VCaP (cell line): ENCODE measurements at regions not wholly inside any gene's neighbourhood (a gene's known extent, or its start where the extent isn't known, plus 50 kb on each side); places are given as distances from the start of the nearest gene placed in this dataset.

Experiments
- H3K27ac ChIP-seq: fragments of 450-650 bp; 2 replicates; pipeline ENCODE4 v1.5.1; 2017
- TF ChIP-seq, protein P1 (sequence below): fragments of 450-650 bp; conservative IDR thresholded peaks from 2 replicates; pipeline ENCODE4 v1.5.1; 2017; ENCODE audit warnings: mild to moderate bottlenecking, moderate library complexity

GRCh38 chr17:36739208-36739607 is 137.8 kb downstream of the MRM1 start:
- TF ChIP-seq, protein P1, sequence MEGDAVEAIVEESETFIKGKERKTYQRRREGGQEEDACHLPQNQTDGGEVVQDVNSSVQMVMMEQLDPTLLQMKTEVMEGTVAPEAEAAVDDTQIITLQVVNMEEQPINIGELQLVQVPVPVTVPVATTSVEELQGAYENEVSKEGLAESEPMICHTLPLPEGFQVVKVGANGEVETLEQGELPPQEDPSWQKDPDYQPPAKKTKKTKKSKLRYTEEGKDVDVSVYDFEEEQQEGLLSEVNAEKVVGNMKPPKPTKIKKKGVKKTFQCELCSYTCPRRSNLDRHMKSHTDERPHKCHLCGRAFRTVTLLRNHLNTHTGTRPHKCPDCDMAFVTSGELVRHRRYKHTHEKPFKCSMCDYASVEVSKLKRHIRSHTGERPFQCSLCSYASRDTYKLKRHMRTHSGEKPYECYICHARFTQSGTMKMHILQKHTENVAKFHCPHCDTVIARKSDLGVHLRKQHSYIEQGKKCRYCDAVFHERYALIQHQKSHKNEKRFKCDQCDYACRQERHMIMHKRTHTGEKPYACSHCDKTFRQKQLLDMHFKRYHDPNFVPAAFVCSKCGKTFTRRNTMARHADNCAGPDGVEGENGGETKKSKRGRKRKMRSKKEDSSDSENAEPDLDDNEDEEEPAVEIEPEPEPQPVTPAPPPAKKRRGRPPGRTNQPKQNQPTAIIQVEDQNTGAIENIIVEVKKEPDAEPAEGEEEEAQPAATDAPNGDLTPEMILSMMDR: no peak
- no peak overlapping the region for H3K27ac ChIP-seq

GRCh38 chr17:36740157-36740556 is 138.8 kb downstream of the MRM1 start:
- no peak overlapping the region for H3K27ac ChIP-seq
- TF ChIP-seq, protein P1: no peak

DNA sequence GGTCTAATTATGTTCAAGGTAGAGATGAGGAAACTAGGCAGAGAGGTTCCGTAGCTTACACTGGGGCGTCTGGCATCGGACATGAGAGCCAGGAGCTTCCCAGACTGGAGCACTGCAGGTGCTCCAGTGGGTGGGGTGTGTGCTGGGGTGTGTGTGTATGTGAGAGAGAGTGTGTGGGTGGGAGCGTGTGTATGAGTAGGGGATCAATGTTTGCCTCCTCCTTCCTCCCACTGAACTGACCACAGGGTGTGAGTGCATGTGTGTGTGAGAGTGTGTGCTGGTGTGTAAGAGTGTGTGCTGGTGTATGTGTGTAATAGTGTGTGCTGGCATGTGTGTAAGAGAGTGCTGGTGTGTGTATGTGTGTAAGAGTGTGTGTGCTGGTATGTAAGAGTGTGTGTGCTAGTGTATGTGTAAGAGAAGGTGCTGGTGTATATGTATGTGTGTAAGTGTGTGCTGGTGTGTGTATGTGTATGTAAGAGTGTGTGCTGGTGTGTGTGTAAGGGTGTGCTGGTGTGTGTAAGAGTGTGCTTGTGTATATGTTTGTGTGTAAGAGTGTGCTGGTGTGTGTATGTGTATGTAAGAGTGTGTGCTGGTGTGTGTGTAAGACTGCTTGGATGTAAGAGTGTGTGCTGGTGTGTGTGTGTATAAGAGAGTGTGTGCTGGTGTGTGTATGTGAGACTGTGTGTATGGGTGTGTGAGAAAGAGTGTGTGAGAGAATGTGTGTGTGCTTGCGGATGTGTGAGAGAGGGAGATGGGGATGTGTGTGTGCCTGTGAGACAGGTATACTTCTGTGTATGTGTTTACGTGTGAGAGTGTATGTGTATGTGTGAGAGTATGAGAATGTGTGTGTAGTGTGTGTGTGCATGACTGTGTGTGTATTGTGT is 139.9 kb downstream of the MRM1 start:
- TF ChIP-seq, protein P1: no peak
- H3K27ac ChIP-seq: no peak overlapping the region

DNA sequence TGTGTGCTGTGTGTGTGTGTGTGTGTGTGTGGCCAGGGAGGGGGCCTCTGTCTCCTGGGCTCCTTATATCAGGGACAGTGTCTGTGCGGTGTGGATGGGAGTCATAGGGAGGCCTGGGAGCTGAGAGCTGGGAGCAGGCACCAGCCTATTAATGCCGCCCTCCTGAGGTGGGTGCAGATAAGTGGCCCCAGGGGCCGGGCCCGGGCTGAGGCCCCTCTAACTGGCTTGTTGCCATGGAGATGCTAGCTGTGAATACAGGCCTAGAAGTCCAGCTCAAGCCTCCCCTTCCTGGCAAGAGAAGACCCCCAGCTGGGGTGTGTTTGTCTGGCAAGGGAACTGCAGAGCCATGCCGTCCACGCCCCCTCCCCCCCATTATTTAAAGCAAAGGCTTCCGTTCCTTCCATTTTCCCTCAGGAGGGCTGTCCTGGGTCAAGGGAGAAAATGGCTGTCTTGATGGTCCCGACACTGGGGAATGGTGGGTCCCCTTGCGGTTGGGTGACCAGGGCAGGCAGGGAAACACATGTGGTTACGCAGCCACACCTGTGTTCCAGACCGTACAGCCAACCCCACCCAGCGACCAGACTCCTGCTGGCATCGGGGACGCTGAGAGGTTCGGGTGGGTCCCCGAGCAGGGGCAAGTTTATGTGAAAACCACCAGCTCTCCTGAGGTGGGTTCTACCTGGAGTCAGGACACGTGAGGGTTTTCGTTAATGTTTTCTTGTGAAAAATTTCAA is 141.1 kb downstream of the MRM1 start:
- TF ChIP-seq, protein P1: no peak
- no peak overlapping the region for H3K27ac ChIP-seq

DNA sequence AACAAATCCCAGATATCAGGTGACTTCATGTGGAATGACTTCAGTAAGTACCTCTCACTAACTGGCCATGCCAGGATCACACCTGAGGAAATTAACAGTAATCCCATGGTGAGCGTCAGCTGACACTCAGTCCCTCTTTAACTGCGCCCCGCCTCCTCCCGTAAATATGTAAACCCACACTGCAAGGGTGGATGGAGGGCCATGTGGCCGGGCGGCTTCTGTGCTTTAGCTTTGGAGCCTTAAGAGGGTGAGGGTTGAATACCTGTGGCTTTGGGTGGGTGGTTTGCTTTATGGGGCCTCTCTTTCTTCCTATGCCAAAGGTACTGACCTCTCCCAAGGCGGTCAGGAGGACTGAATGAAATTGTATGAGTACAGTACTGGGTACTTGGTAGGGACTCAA is 141.7 kb downstream of the MRM1 start:
- TF ChIP-seq, protein P1: no peak

GRCh38 chr17:36746381-36747053 is 145.1 kb downstream of the MRM1 start:
- TF ChIP-seq, protein P1: no peak
- H3K27ac ChIP-seq: no peak overlapping the region

More for the DNA sequence above, 141.7 kb downstream of the MRM1 start:
- H3K27ac ChIP-seq: no peak overlapping the region

- TF ChIP-seq, protein P1: no peak
- H3K27ac ChIP-seq: no peak overlapping the region
Measured at GRCh38 chr17:36747861-36748260, 146.5 kb downstream of the MRM1 start.
